ENCODE measurements at regions not wholly inside any gene's neighbourhood (a gene's known extent, or its start where the extent isn't known, plus 50 kb on each side); places are given as distances from the start of the nearest gene placed in this dataset.

- no peak for DNase-seq (ENCODE audit: low read depth)
- no peak for TF ChIP-seq CTCF (conservative IDR thresholded peaks at IDR 0.05; ENCODE audit: low read depth, low read length)
These were observed 227.0 kb downstream of the SPRY2 start for GRCh38 chr13:80113714-80114454.

GRCh38 chr13:80109303-80109702 is 231.6 kb downstream of the SPRY2 start:
- no peak for DNase-seq (ENCODE audit: low read depth)
- TF ChIP-seq CTCF (conservative IDR thresholded peaks at IDR 0.05; ENCODE audit: low read depth, low read length): no peak
- no peak overlapping the region for H3K4me3 ChIP-seq (ENCODE audit: low read depth, low read length)

More at GRCh38 chr13:80113714-80114454, 227.0 kb downstream of the SPRY2 start:
- H3K4me3 ChIP-seq (ENCODE audit: low read depth, low read length): no peak overlapping the region

- H3K4me3 ChIP-seq (ENCODE audit: low read depth, low read length): no peak overlapping the region
- no peak for DNase-seq (ENCODE audit: low read depth)
- no peak for TF ChIP-seq CTCF (conservative IDR thresholded peaks at IDR 0.05; ENCODE audit: low read depth, low read length)
These were observed 235.6 kb downstream of the SPRY2 start for GRCh38 chr13:80105350-80105749.

- DNase-seq (ENCODE audit: low read depth): no peak
- H3K4me3 ChIP-seq (ENCODE audit: low read depth, low read length): no peak overlapping the region
- no peak for TF ChIP-seq CTCF (conservative IDR thresholded peaks at IDR 0.05; ENCODE audit: low read depth, low read length)
These were observed 239.9 kb downstream of the SPRY2 start for GRCh38 chr13:80101040-80101439.

GRCh38 chr13:80100636-80101035 is 240.3 kb downstream of the SPRY2 start:
- TF ChIP-seq CTCF (conservative IDR thresholded peaks at IDR 0.05; ENCODE audit: low read depth, low read length): no peak
- no peak overlapping the region for H3K4me3 ChIP-seq (ENCODE audit: low read depth, low read length)
- no peak for DNase-seq (ENCODE audit: low read depth)

- TF ChIP-seq CTCF (conservative IDR thresholded peaks at IDR 0.05; ENCODE audit: low read depth, low read length): no peak
- H3K4me3 ChIP-seq (ENCODE audit: low read depth, low read length): no peak overlapping the region
- DNase-seq (ENCODE audit: low read depth): no peak
These were observed 243.4 kb downstream of the SPRY2 start for GRCh38 chr13:80097561-80097960.

- no peak overlapping the region for H3K4me3 ChIP-seq (ENCODE audit: low read depth, low read length)
- DNase-seq (ENCODE audit: low read depth): no peak
- TF ChIP-seq CTCF (conservative IDR thresholded peaks at IDR 0.05; ENCODE audit: low read depth, low read length): no peak
These were observed 244.5 kb downstream of the SPRY2 start for GRCh38 chr13:80096383-80096782.

Data from epithelial cell of proximal tubule (primary cell).